ENCODE measurements at regions not wholly inside any gene's neighbourhood (a gene's known extent, or its start where the extent isn't known, plus 50 kb on each side); places are given as distances from the start of the nearest gene placed in this dataset.

- Histone ChIP-seq H3K4me1 (no peaks in the 10 kb centered on the region), H3K9me3 (no peaks in the 10 kb centered on the region), H3K27ac (no peak overlapping the region), H3K36me3 (no peaks in the 10 kb centered on the region), H3K4me3 (no peak overlapping the region), H3K27me3 (no peaks in the 10 kb centered on the region)
- TF ChIP-seq POLR2A (IDR thresholded peaks at IDR 0.05) (no peak), CTCF (IDR thresholded peaks at IDR 0.05) (no peak)
- intact Hi-C loops (cut with DNase I; ENCODE audit: low total_unique reads) = no loop called here
- DNase-seq = no peak
Measured at GRCh38 chr4:52256522-52256921, 205.4 kb downstream of the SPATA18 start.

- no peaks in the 10 kb centered on the region for H3K36me3 ChIP-seq
- H3K4me1 ChIP-seq = no peaks in the 10 kb centered on the region
- DNase-seq = no peak
- no peaks in the 10 kb centered on the region for H3K27me3 ChIP-seq
- no peak overlapping the region for H3K4me3 ChIP-seq
- intact Hi-C loops (cut with DNase I; ENCODE audit: low total_unique reads) = no loop called here
- no peak for TF ChIP-seq CTCF (IDR thresholded peaks at IDR 0.05)
- TF ChIP-seq POLR2A (IDR thresholded peaks at IDR 0.05) = no peak
- H3K27ac ChIP-seq = no peak overlapping the region
- no peaks in the 10 kb centered on the region for H3K9me3 ChIP-seq
Measured at GRCh38 chr4:52259978-52260377, 208.9 kb downstream of the SPATA18 start.

GRCh38 chr4:52260514-52261210 is 209.6 kb downstream of the SPATA18 start:
- H3K27ac ChIP-seq = no peak overlapping the region
- DNase-seq = peak in 1 of 2 donors; percentile 39

GRCh38 chr4:52263607-52264006 is 212.5 kb downstream of the SPATA18 start:
- no peak for DNase-seq
- no peak overlapping the region for H3K27ac ChIP-seq
- H3K4me3 ChIP-seq = no peak overlapping the region
- no peaks in the 10 kb centered on the region for H3K27me3 ChIP-seq
- no peak for TF ChIP-seq CTCF (IDR thresholded peaks at IDR 0.05)
- intact Hi-C loops (cut with DNase I; ENCODE audit: low total_unique reads) = no loop called here
- H3K4me1 ChIP-seq = no peaks in the 10 kb centered on the region
- no peaks in the 10 kb centered on the region for H3K36me3 ChIP-seq
- H3K9me3 ChIP-seq = no peaks in the 10 kb centered on the region

More at GRCh38 chr4:52260514-52261210, 209.6 kb downstream of the SPATA18 start:
- TF ChIP-seq CTCF (IDR thresholded peaks at IDR 0.05) = no peak
- no peak for TF ChIP-seq POLR2A (IDR thresholded peaks at IDR 0.05)
- no peaks in the 10 kb centered on the region for H3K27me3 ChIP-seq
- H3K4me1 ChIP-seq = no peaks in the 10 kb centered on the region
- no peaks in the 10 kb centered on the region for H3K9me3 ChIP-seq
- intact Hi-C loops (cut with DNase I; ENCODE audit: low total_unique reads) = no loop called here
- no peak overlapping the region for H3K4me3 ChIP-seq
- no peaks in the 10 kb centered on the region for H3K36me3 ChIP-seq

GRCh38 chr4:52265781-52266525 is 214.8 kb downstream of the SPATA18 start:
- DNase-seq = no peak
- Histone ChIP-seq H3K27me3 (no peaks in the 10 kb centered on the region), H3K4me1 (no peaks in the 10 kb centered on the region), H3K36me3 (no peaks in the 10 kb centered on the region), H3K27ac (no peak overlapping the region), H3K4me3 (no peak overlapping the region), H3K9me3 (no peaks in the 10 kb centered on the region)
- TF ChIP-seq POLR2A (IDR thresholded peaks at IDR 0.05) = no peak
- TF ChIP-seq CTCF (IDR thresholded peaks at IDR 0.05) = no peak
- intact Hi-C loops (cut with DNase I; ENCODE audit: low total_unique reads) = no loop called here
